ENCODE measurements at regions not wholly inside any gene's neighbourhood (a gene's known extent, or its start where the extent isn't known, plus 50 kb on each side); places are given as distances from the start of the nearest gene placed in this dataset.

DNA sequence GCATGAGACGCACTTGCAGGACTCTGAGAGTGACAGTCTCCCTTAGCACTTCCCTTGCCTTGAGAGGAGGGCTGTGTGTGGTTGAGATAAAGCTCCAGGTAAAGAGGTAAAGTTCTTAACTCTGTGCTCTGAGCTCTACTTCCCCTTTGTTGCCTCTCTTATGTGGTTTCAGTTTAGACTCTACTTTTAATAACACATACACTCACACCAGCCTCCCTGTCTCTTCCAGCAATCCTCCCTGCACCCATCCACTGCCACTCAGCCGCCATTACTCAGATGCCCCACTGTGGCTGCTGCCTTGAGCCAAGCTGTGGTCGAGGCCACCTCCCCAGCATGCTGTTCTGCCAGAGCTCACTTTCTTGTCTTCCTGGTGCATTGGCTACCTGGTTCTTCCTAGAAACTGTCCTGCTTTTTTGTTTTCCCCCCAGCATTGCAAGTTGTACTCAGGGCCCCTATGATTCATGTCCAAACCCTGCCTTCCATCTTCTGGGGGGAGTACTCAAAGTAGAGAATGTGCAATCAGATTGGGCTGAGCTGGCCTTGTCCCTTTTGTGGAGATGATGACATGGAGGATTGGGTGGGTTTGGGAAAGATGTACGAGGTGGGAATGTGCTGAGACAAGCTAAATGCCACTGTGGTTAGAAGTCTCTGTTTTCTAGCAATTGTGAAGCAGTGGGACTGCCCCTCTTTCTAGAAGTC, 115.5 kb upstream of the PARP11 start:
- H3K79me2 ChIP-seq (ENCODE audit: control insufficient read depth, insufficient read depth, low read length), result no peaks in the 10 kb centered on the region
- H3K4me1 ChIP-seq (ENCODE audit: control insufficient read depth, extremely low read depth, insufficient read depth, low read length), result no peaks in the 10 kb centered on the region
- TF ChIP-seq EZH2 (IDR thresholded peaks at IDR 0.05; ENCODE audit: borderline replicate concordance, low read depth, low read length, severe bottlenecking), result no peak
- no peak for TF ChIP-seq GATA2 (IDR thresholded peaks at IDR 0.05; ENCODE audit: insufficient read depth, insufficient read length, low read depth, low read length)
- TF ChIP-seq MYC (IDR thresholded peaks at IDR 0.05; ENCODE audit: low read depth, low read length), result no peak
- ChIA-PET CTCF (interaction anchor here (3.7 to 13.7 kb wide), 2 partner anchors 50 to 288 kb away, joined by 15 to 231 read pairs; no protein-coding TSS in a partner anchor), POLR2A (no interaction called here)
- H3K4me2 ChIP-seq (ENCODE audit: insufficient read depth, low read length), result no peak overlapping the region
- no TSS peak for BruUV-seq (replicated peaks)
- H2AFZ ChIP-seq (ENCODE audit: low read depth, low read length), result no peak overlapping the region
- DNase-seq (ENCODE audit: low read depth, low spot score) (no peak), FAIRE-seq (no peak)
- no peaks in the 10 kb centered on the region for H3K36me3 ChIP-seq (ENCODE audit: control insufficient read depth in 2 of 2, extremely low read depth in 1 of 2, insufficient read depth in 2 of 2, low read length in 2 of 2)
- no peak overlapping the region for H3K27ac ChIP-seq (ENCODE audit: insufficient read depth, low read depth, low read length)
- intact Hi-C loops (cut with micrococcal nuclease), result no loop called here
- no peaks in the 10 kb centered on the region for H3K9me3 ChIP-seq (replicated peaks; ENCODE audit: control insufficient read depth, insufficient read depth, low read length)
- dilution Hi-C loops (cut with MboI; ENCODE audit: extremely low pct_ligation_motif_present, low sequenced_read_pairs), result no loop called here
- peaks cover 0 to 3% of the 10 kb centered on the region in 2 experiments for H3K27me3 ChIP-seq (ENCODE audit: control insufficient read depth in 2 of 2, insufficient read depth in 2 of 2, low read length in 2 of 2)
- no peaks in the 10 kb centered on the region for H4K20me1 ChIP-seq (replicated peaks; ENCODE audit: control insufficient read depth, extremely low read depth, insufficient read depth, low read length)
- no peaks in the 10 kb centered on the region for H3K9me1 ChIP-seq (replicated peaks; ENCODE audit: control insufficient read depth, extremely low read depth, insufficient read depth, low read length)
- no peak overlapping the region for H3K4me3 ChIP-seq (replicated peaks in 1 of 3; ENCODE audit: insufficient read depth in 1 of 3, low read depth in 1 of 3, low read length in 3 of 3)
- H3K9ac ChIP-seq (replicated peaks; ENCODE audit: extremely low read depth, insufficient read depth, low read length), result no peak overlapping the region

DNA sequence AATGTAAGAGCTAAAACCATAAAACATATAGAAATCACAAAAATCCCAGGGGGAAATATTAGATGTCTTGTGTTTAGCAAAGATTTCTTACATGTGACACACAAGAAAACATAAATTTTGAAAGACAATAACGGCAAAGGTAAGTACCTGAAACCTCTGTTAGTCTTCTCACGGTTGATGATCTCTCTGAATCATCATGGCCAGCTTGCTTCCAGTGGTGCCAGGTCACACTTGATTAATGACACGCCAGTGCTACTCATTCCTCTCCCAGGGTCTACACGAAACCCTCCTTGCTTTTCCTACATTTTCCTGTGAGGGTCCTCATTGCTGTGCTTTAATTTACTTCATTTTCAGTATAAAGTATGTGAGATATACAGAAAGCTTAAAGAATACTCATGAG, 114.4 kb upstream of the PARP11 start:
- TF ChIP-seq GATA2 (IDR thresholded peaks at IDR 0.05; ENCODE audit: insufficient read depth, insufficient read length, low read depth, low read length), result no peak
- no peak for TF ChIP-seq EZH2 (IDR thresholded peaks at IDR 0.05; ENCODE audit: borderline replicate concordance, low read depth, low read length, severe bottlenecking)
- no peak for TF ChIP-seq POLR2AphosphoS5 (IDR thresholded peaks at IDR 0.05; ENCODE audit: insufficient read depth, low read depth, low read length)
- TF ChIP-seq JUN (IDR thresholded peaks at IDR 0.05; ENCODE audit: borderline replicate concordance, insufficient read depth, insufficient read length, low read depth), result no peak
- TF ChIP-seq POLR2A (IDR thresholded peaks at IDR 0.05; ENCODE audit: low read depth, low read length), result no peak
- no peak overlapping the region for H3K4me3 ChIP-seq (replicated peaks in 1 of 3; ENCODE audit: insufficient read depth in 1 of 3, low read depth in 1 of 3, low read length in 3 of 3)
- FAIRE-seq (no peak), DNase-seq (ENCODE audit: low read depth, low spot score) (no peak)
- CTCF ChIA-PET, result interaction anchor here (13.7 kb wide), 1 partner anchor 289 kb away, joined by 231 read pairs; no protein-coding TSS in a partner anchor
- intact Hi-C loops (cut with micrococcal nuclease) (no loop called here), dilution Hi-C loops (cut with MboI; ENCODE audit: extremely low pct_ligation_motif_present, low sequenced_read_pairs) (no loop called here)
- no peaks in the 10 kb centered on the region for H4K20me1 ChIP-seq (replicated peaks; ENCODE audit: control insufficient read depth, extremely low read depth, insufficient read depth, low read length)
- H2AFZ ChIP-seq (ENCODE audit: low read depth, low read length), result no peak overlapping the region
- POLR2A ChIA-PET, result no interaction called here
- no peaks in the 10 kb centered on the region for H3K79me2 ChIP-seq (ENCODE audit: control insufficient read depth, insufficient read depth, low read length)
- H3K9me3 ChIP-seq (replicated peaks; ENCODE audit: control insufficient read depth, insufficient read depth, low read length), result no peaks in the 10 kb centered on the region
- H3K27me3 ChIP-seq (ENCODE audit: control insufficient read depth in 2 of 2, insufficient read depth in 2 of 2, low read length in 2 of 2), result peaks cover 0 to 3% of the 10 kb centered on the region in 2 experiments
- H3K27ac ChIP-seq (ENCODE audit: insufficient read depth, low read depth, low read length), result no peak overlapping the region
- no peaks in the 10 kb centered on the region for H3K9me1 ChIP-seq (replicated peaks; ENCODE audit: control insufficient read depth, extremely low read depth, insufficient read depth, low read length)
- no peak overlapping the region for H3K4me2 ChIP-seq (ENCODE audit: insufficient read depth, low read length)
- H3K4me1 ChIP-seq (ENCODE audit: control insufficient read depth, extremely low read depth, insufficient read depth, low read length), result no peaks in the 10 kb centered on the region
- no TSS peak for BruUV-seq (replicated peaks)
- H3K9ac ChIP-seq (replicated peaks; ENCODE audit: extremely low read depth, insufficient read depth, low read length), result no peak overlapping the region
- H3K36me3 ChIP-seq (ENCODE audit: control insufficient read depth in 2 of 2, extremely low read depth in 1 of 2, insufficient read depth in 2 of 2, low read length in 2 of 2), result no peaks in the 10 kb centered on the region

Data from endothelial cell of umbilical vein (primary cell).